WTC11 (cell line): ENCODE measurements at regions not wholly inside any gene's neighbourhood (a gene's known extent, or its start where the extent isn't known, plus 50 kb on each side); places are given as distances from the start of the nearest gene placed in this dataset.

ENCODE experiments used
- ATAC-seq: fragments of 200-7000 bp; cut with Tn5 transposase; 2 replicates; pipeline ENCODE4 v1.10.0; 2021; ENCODE audit warnings: mild to moderate bottlenecking, moderate library complexity
- CTCF ChIA-PET: fragments of 300-600 bp; sonication (Branson Sonifier 250); formaldehyde crosslinking; loops from one replicate; lab custom pipeline; 2021; ENCODE audit warnings: antibody characterized with exemption; lab: Charles Lee
- POLR2A ChIA-PET: fragments of 350-600 bp; sonication (Branson Sonifier 250); formaldehyde crosslinking; loops from one replicate; lab custom pipeline; 2021; ENCODE audit warnings: antibody characterized with exemption; lab: Charles Lee
- DNase-seq: peaks from one replicate; pipeline ENCODE4 v3.0.0; 2021; ENCODE audit warnings: low spot score
- H3K27ac Mint-ChIP-seq: 2 replicates; pipeline ENCODE4 v1.8.0; 2021; ENCODE audit warnings: mixed read lengths
- H3K27me3 Mint-ChIP-seq: 2 replicates; pipeline ENCODE4 v1.8.0; 2021; ENCODE audit warnings: low read depth, mild to moderate bottlenecking, moderate library complexity, mixed read lengths
- H3K36me3 Mint-ChIP-seq: 2 replicates; pipeline ENCODE4 v1.8.0; 2021; ENCODE audit warnings: mixed read lengths
- H3K4me1 Mint-ChIP-seq: 2 replicates; pipeline ENCODE4 v1.8.0; 2022; ENCODE audit warnings: mixed read lengths
- H3K4me3 Mint-ChIP-seq: 2 replicates; pipeline ENCODE4 v1.8.0; 2021; ENCODE audit warnings: mild to moderate bottlenecking, moderate library complexity, mixed read lengths
- H3K9me3 Mint-ChIP-seq: 2 replicates; pipeline ENCODE4 v1.8.0; 2021; ENCODE audit warnings: mixed read lengths
- ATF3 ChIP-seq: sonication (generic); formaldehyde crosslinking; conservative IDR thresholded peaks from 2 replicates; pipeline ENCODE4 v1.8.1; 2022; ENCODE audit warnings: mild to moderate bottlenecking, missing genetic modification reagents
- ATF6 ChIP-seq: sonication (generic); formaldehyde crosslinking; IDR thresholded peaks from 2 replicates; pipeline ENCODE4 v1.8.1; 2023; ENCODE audit warnings: mild to moderate bottlenecking, missing genetic modification reagents
- CREB1 ChIP-seq: sonication (generic); formaldehyde crosslinking; IDR thresholded peaks from 2 replicates; pipeline ENCODE4 v1.8.0; 2023; ENCODE audit warnings: mild to moderate bottlenecking, missing genetic modification reagents
- E2F1 ChIP-seq: sonication (generic); formaldehyde crosslinking; IDR thresholded peaks from 2 replicates; pipeline ENCODE4 v1.8.0; 2022; ENCODE audit warnings: mild to moderate bottlenecking, missing genetic modification reagents
- JAZF1 ChIP-seq: fragments of 250-450 bp; sonication (Bioruptor Pico); IDR thresholded peaks from 2 replicates; pipeline ENCODE4 v1.9.0; 2021; ENCODE audit warnings: moderate library complexity, mild to moderate bottlenecking, inconsistent platforms
- MAX ChIP-seq: sonication (generic); formaldehyde crosslinking; IDR thresholded peaks from 2 replicates; pipeline ENCODE4 v1.8.0; 2022; ENCODE audit warnings: mild to moderate bottlenecking, missing genetic modification reagents
- MYBL2 ChIP-seq: sonication (generic); formaldehyde crosslinking; IDR thresholded peaks from 2 replicates; pipeline ENCODE4 v1.8.1; 2023; ENCODE audit warnings: mild to moderate bottlenecking, moderate library complexity, missing genetic modification reagents
- NFATC4 ChIP-seq: fragments of 250-450 bp; sonication (Bioruptor Pico); IDR thresholded peaks from 2 replicates; pipeline ENCODE4 v1.9.0; 2021; ENCODE audit warnings: mild to moderate bottlenecking
- NFE2L1 ChIP-seq: sonication (generic); formaldehyde crosslinking; IDR thresholded peaks from 2 replicates; pipeline ENCODE4 v1.8.1; 2023; ENCODE audit warnings: missing genetic modification reagents
- RORB ChIP-seq: fragments of 250-450 bp; sonication (Bioruptor Pico); IDR thresholded peaks from 2 replicates; pipeline ENCODE4 v1.9.0; 2021; ENCODE audit warnings: mild to moderate bottlenecking
- SMAD4 ChIP-seq: sonication (generic); formaldehyde crosslinking; IDR thresholded peaks from 2 replicates; pipeline ENCODE4 v1.8.0; 2022; ENCODE audit warnings: mild to moderate bottlenecking, missing genetic modification reagents
- SP1 ChIP-seq: sonication (generic); formaldehyde crosslinking; conservative IDR thresholded peaks from 2 replicates; pipeline ENCODE4 v1.8.1; 2022; ENCODE audit warnings: missing genetic modification reagents
- TCF7 ChIP-seq: sonication (generic); formaldehyde crosslinking; IDR thresholded peaks from 2 replicates; pipeline ENCODE4 v1.8.0; 2022; ENCODE audit warnings: mild to moderate bottlenecking, low read depth, missing genetic modification reagents, moderate library complexity
- TEAD1 ChIP-seq: sonication (generic); formaldehyde crosslinking; IDR thresholded peaks from 2 replicates; pipeline ENCODE4 v1.8.0; 2022; ENCODE audit warnings: mild to moderate bottlenecking, missing genetic modification reagents
- TP53 ChIP-seq: sonication (generic); formaldehyde crosslinking; IDR thresholded peaks from 2 replicates; pipeline ENCODE4 v1.8.1; 2023; ENCODE audit warnings: mild to moderate bottlenecking, missing genetic modification reagents
- ZNF219 ChIP-seq: sonication (generic); formaldehyde crosslinking; IDR thresholded peaks from 2 replicates; pipeline ENCODE4 v1.8.0; 2023; ENCODE audit warnings: missing genetic modification reagents, mild to moderate bottlenecking, borderline replicate concordance
- ZNF232 ChIP-seq: sonication (generic); formaldehyde crosslinking; IDR thresholded peaks from 2 replicates; pipeline ENCODE4 v1.8.0; 2022; ENCODE audit warnings: mild to moderate bottlenecking, missing genetic modification reagents
- ZNF281 ChIP-seq: sonication (generic); formaldehyde crosslinking; IDR thresholded peaks from 2 replicates; pipeline ENCODE4 v1.8.0; 2023; ENCODE audit warnings: mild to moderate bottlenecking, missing genetic modification reagents
- ZNF425 ChIP-seq: fragments of 250-450 bp; sonication (Bioruptor Pico); conservative IDR thresholded peaks from 2 replicates; pipeline ENCODE4 v1.9.0; 2021; ENCODE audit warnings: mild to moderate bottlenecking

GRCh38 chr3:181487236-181487978 is 224.3 kb upstream of the SOX2 start (continued):
- no peak for TF ChIP-seq TCF7 (CRISPR knock-in tag)
- no peak for TF ChIP-seq MAX (CRISPR knock-in tag)
- TF ChIP-seq ATF3 (CRISPR knock-in tag), result no peak
- TF ChIP-seq E2F1 (CRISPR knock-in tag), result no peak
- no peak for TF ChIP-seq MYBL2 (CRISPR knock-in tag)
- no peak for TF ChIP-seq CREB1 (CRISPR knock-in tag)
- TF ChIP-seq RORB (CRISPR knock-in tag), result no peak
- TF ChIP-seq, all 79 proteins: peak for 0

GRCh38 chr3:181486141-181486885 is 225.4 kb upstream of the SOX2 start:
- Mint-ChIP-seq H3K4me3 (no peak overlapping the region), H3K27me3 (no peaks in the 10 kb centered on the region), H3K4me1 (peaks cover 12% of the 10 kb centered on the region), H3K36me3 (no peaks in the 10 kb centered on the region), H3K27ac (no peak overlapping the region), H3K9me3 (no peaks in the 10 kb centered on the region)
- TF ChIP-seq TEAD1 (no peak), TP53 (CRISPR knock-in tag) (no peak), NFE2L1 (no peak), SMAD4 (CRISPR knock-in tag) (no peak), ZNF219 (CRISPR knock-in tag) (no peak), E2F1 (CRISPR knock-in tag) (no peak), SP1 (CRISPR knock-in tag) (no peak), ZNF232 (no peak), JAZF1 (CRISPR knock-in tag) (no peak), ZNF425 (CRISPR knock-in tag) (no peak), ZNF281 (CRISPR knock-in tag) (no peak), ATF6 (CRISPR knock-in tag) (no peak), NFATC4 (CRISPR knock-in tag) (no peak)
- ChIA-PET CTCF (no interaction called here), POLR2A (no interaction called here)
- ATAC-seq (no peak), DNase-seq (no peak)
